GM04504 (cell line): ENCODE measurements at regions not wholly inside any gene's neighbourhood (a gene's known extent, or its start where the extent isn't known, plus 50 kb on each side); places are given as distances from the start of the nearest gene placed in this dataset.
"Not testable (repeated sequence)": the region's sequence is repeated elsewhere in the genome, so short reads cannot be mapped to it uniquely, and the experiment has no call there.

Source experiments
- DNase-seq: peaks from one replicate; pipeline ENCODE4 v3.0.0-alpha.2; 2012; ENCODE audit warnings: low read depth

GRCh38 chr3:101950510-101950909 lies 101.2 kb downstream of the NFKBIZ start:
- DNase-seq = peak; percentile 95

- DNase-seq = peak; percentile 32
Measured at GRCh38 chr3:101950985-101951733, 101.8 kb downstream of the NFKBIZ start.

- no peak for DNase-seq
Measured at GRCh38 chr3:101954361-101954760, 105.0 kb downstream of the NFKBIZ start.

- no peak for DNase-seq
Measured at GRCh38 chr3:101954936-101955335, 105.6 kb downstream of the NFKBIZ start.

- DNase-seq = no peak
Measured at GRCh38 chr3:101962055-101962454, 112.7 kb downstream of the NFKBIZ start.

GRCh38 chr3:101963902-101964362 lies 114.6 kb downstream of the NFKBIZ start:
- DNase-seq = peak; percentile 27

- DNase-seq = no peak
Measured at GRCh38 chr3:101964861-101965260, 115.5 kb downstream of the NFKBIZ start.

- DNase-seq = no peak
Measured at GRCh38 chr3:101966226-101966625, 116.9 kb downstream of the NFKBIZ start.

- no peak for DNase-seq
Measured at GRCh38 chr3:101970212-101970611, 120.9 kb downstream of the NFKBIZ start.

- DNase-seq = no peak
Measured at GRCh38 chr3:101970905-101971304, 121.6 kb downstream of the NFKBIZ start.

- no peak for DNase-seq
Measured at GRCh38 chr3:101972430-101973162, 123.3 kb downstream of the NFKBIZ start.

GRCh38 chr3:101973163-101973505 lies 123.8 kb downstream of the NFKBIZ start:
- no peak for DNase-seq

GRCh38 chr3:101975415-101975814 lies 126.1 kb downstream of the NFKBIZ start:
- not testable (repeated sequence) for DNase-seq

- DNase-seq = no peak
Measured at GRCh38 chr3:101976473-101976872, 127.2 kb downstream of the NFKBIZ start.

GRCh38 chr3:101978348-101978747 lies 129.0 kb downstream of the NFKBIZ start:
- DNase-seq = no peak

- DNase-seq = no peak
Measured at GRCh38 chr3:101979033-101979432, 129.7 kb downstream of the NFKBIZ start.

GRCh38 chr3:101984356-101984755 lies 135.0 kb downstream of the NFKBIZ start:
- DNase-seq = no peak

- DNase-seq = no peak
Measured at GRCh38 chr3:101988596-101988995, 139.3 kb downstream of the NFKBIZ start.

GRCh38 chr3:101989578-101990200 lies 140.4 kb downstream of the NFKBIZ start:
- DNase-seq = no peak

GRCh38 chr3:101992863-101993262 lies 143.5 kb downstream of the NFKBIZ start:
- DNase-seq = no peak

GRCh38 chr3:101994386-101994785 lies 145.1 kb downstream of the NFKBIZ start:
- DNase-seq = no peak

- no peak for DNase-seq
Measured at GRCh38 chr3:101995371-101996046, 146.2 kb downstream of the NFKBIZ start.
